HUES6 (cell line): ENCODE measurements at regions not wholly inside any gene's neighbourhood (a gene's known extent, or its start where the extent isn't known, plus 50 kb on each side); places are given as distances from the start of the nearest gene placed in this dataset.

ENCODE experiments used
- H3K27ac ChIP-seq: 2 replicates; pipeline ENCODE4 v1.7.0; 2013; ENCODE audit warnings: low read depth, mild to moderate bottlenecking, low read length, inconsistent platforms
- H3K27me3 ChIP-seq: 2 replicates; pipeline ENCODE4 v1.6.1; 2013; ENCODE audit warnings: low read length; ENCODE audit not compliant: control insufficient read depth, insufficient read depth
- H3K36me3 ChIP-seq: 2 replicates; pipeline ENCODE4 v1.6.1; 2013; ENCODE audit warnings: low read length; ENCODE audit not compliant: control insufficient read depth, insufficient read depth
- H3K4me1 ChIP-seq: 2 replicates; pipeline ENCODE4 v1.6.1; 2013; ENCODE audit warnings: low read length; ENCODE audit not compliant: control insufficient read depth, insufficient read depth
- H3K4me3 ChIP-seq: 2 replicates; pipeline ENCODE4 v1.5.1; 2013; ENCODE audit warnings: low read depth, low read length
- H3K9ac ChIP-seq: one replicate; pipeline ENCODE4 v1.6.1; 2013; ENCODE audit warnings: mild to moderate bottlenecking, low read length
- H3K9me3 ChIP-seq: 2 replicates; pipeline ENCODE4 v1.6.1; 2013; ENCODE audit warnings: low read depth, low read length; ENCODE audit not compliant: control insufficient read depth, insufficient read depth

DNA sequence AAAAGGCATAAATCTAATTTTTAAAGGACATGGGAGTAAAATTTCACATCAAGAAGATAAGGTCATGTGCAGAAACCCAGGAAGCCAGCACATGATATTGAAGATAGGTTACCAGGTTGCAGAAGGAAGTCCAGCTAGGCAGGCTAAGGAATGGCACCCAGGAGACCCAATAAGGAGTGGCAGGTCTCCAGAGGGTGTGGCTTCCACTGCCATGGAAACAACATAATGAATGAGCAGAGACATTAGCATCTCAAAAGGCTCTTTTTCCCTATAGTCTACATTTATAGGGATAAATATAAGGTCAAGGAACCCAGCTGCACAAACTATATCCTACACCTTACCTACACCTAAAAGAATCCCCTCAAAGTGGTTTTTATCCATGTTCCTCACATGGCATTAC, 275.9 kb downstream of the RPS29 start:
- no peaks in the 10 kb centered on the region for H3K9me3 ChIP-seq

DNA sequence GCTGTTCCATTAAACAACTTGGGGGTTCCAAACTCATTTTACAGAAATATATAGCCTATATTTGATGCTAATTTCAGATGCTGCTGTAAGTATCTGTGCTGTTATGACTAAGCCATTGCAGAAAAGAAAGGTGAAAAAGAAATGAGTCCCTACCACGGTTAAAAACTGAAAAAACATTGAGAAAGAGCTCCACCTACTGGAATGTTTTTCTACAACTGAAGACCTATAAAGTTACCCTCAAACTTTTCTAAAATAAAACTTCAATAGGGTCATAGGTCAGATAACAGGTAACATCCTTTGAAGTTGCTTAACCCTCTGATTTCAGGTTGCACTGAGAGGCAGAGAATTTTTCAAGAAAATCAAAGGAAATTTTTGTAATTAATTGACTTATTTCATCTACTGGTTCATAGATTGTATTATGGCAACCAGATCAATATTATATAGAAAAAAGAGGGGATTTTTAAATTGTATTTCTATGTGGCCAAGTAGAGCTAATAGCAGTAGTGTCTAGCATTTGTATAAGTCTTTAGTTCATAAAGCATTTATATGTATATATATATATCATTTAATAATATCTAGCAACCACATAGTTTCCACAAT, 279.9 kb downstream of the RPS29 start:
- H3K36me3 ChIP-seq: no peaks in the 10 kb centered on the region
- H3K9ac ChIP-seq: no peak overlapping the region
- H3K27ac ChIP-seq: no peak overlapping the region
- H3K9me3 ChIP-seq: no peaks in the 10 kb centered on the region
- no peaks in the 10 kb centered on the region for H3K27me3 ChIP-seq
- H3K4me1 ChIP-seq: no peaks in the 10 kb centered on the region
- H3K4me3 ChIP-seq: no peak overlapping the region

More for the DNA sequence above, 275.9 kb downstream of the RPS29 start:
- no peak overlapping the region for H3K4me3 ChIP-seq
- H3K9ac ChIP-seq: no peak overlapping the region
- H3K27me3 ChIP-seq: no peaks in the 10 kb centered on the region; the same call in 1 of the 2 replicates
- H3K27ac ChIP-seq: no peak overlapping the region
- H3K36me3 ChIP-seq: no peaks in the 10 kb centered on the region
- no peaks in the 10 kb centered on the region for H3K4me1 ChIP-seq

- H3K27me3 ChIP-seq: no peaks in the 10 kb centered on the region
- H3K36me3 ChIP-seq: no peaks in the 10 kb centered on the region
- H3K27ac ChIP-seq: no peak overlapping the region
- H3K4me3 ChIP-seq: no peak overlapping the region
- H3K9me3 ChIP-seq: no peaks in the 10 kb centered on the region
- H3K4me1 ChIP-seq: no peaks in the 10 kb centered on the region
- H3K9ac ChIP-seq: no peak overlapping the region
Observed at GRCh38 chr14:49303946-49304516, 282.1 kb downstream of the RPS29 start.

DNA sequence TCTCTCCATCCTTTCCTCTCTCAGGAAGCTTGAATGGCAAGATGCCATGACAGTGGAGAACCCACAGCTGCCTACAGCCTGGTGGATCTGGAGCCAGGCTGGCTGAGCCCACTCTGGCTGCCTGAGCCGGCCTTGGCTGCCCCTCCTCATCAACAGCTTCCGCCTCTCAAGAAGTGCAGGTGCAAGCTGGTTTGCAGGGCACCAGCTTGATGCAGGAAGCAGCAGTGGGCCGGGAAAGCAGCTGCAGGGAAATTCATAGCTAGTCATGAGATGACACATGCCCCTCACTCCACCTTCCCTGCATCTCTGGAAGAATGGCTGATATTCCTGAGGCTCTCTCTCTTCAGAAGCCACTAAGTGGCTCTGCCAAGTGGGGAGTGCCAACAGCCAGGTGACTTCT, 289.1 kb downstream of the RPS29 start:
- H3K9ac ChIP-seq: no peak overlapping the region
- no peaks in the 10 kb centered on the region for H3K9me3 ChIP-seq
- no peaks in the 10 kb centered on the region; the same call in 1 of the 2 replicates for H3K4me1 ChIP-seq
- H3K36me3 ChIP-seq: no peaks in the 10 kb centered on the region
- no peak overlapping the region for H3K27ac ChIP-seq
- H3K27me3 ChIP-seq: no peaks in the 10 kb centered on the region
- H3K4me3 ChIP-seq: no peak overlapping the region

GRCh38 chr14:49294621-49295148, 291.5 kb downstream of the RPS29 start:
- no peaks in the 10 kb centered on the region for H3K36me3 ChIP-seq
- H3K27me3 ChIP-seq: peaks cover 3% of the 10 kb centered on the region; the same call in 1 of the 2 replicates
- no peaks in the 10 kb centered on the region for H3K9me3 ChIP-seq
- no peaks in the 10 kb centered on the region; the same call in 1 of the 2 replicates for H3K4me1 ChIP-seq
- no peak overlapping the region for H3K4me3 ChIP-seq
- H3K27ac ChIP-seq: no peak overlapping the region
- no peak overlapping the region for H3K9ac ChIP-seq

- Histone ChIP-seq H3K4me3 (no peak overlapping the region), H3K27me3 (peaks cover 15% of the 10 kb centered on the region), H3K9me3 (no peaks in the 10 kb centered on the region), H3K36me3 (no peaks in the 10 kb centered on the region), H3K9ac (no peak overlapping the region), H3K4me1 (no peaks in the 10 kb centered on the region), H3K27ac (no peak overlapping the region)
Observed at GRCh38 chr14:49287004-49287403, 299.2 kb downstream of the RPS29 start.

- Histone ChIP-seq H3K4me1 (no peaks in the 10 kb centered on the region), H3K9ac (no peak overlapping the region), H3K4me3 (no peak overlapping the region), H3K27ac (no peak overlapping the region), H3K27me3 (peaks cover 15% of the 10 kb centered on the region), H3K9me3 (no peaks in the 10 kb centered on the region), H3K36me3 (no peaks in the 10 kb centered on the region)
Observed at GRCh38 chr14:49286257-49286983, 299.8 kb downstream of the RPS29 start.

DNA sequence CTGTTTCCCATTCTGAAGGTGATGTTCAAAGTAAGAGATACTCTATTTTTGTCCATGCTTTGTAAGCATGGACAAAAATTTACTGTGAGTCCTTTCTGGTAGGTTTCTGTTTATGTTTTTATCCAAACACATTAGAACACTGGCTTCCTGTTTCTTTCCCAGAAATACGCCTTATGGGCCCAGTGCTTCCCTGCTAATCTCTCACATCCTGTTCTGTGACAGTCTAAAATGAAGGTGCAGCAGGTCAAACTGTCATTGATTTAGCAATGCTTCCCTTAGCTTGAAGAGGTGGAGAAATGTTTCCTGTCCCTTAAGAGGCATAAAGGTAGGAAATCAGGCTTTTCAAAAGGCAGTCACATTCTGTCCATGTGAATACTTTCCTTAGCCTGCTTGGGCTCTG, 305.6 kb downstream of the RPS29 start:
- Histone ChIP-seq H3K4me3 (no peak overlapping the region), H3K27me3 (no peaks in the 10 kb centered on the region; the same call in 1 of the 2 replicates), H3K27ac (no peak overlapping the region), H3K9me3 (no peaks in the 10 kb centered on the region), H3K9ac (no peak overlapping the region), H3K36me3 (no peaks in the 10 kb centered on the region), H3K4me1 (no peaks in the 10 kb centered on the region)

DNA sequence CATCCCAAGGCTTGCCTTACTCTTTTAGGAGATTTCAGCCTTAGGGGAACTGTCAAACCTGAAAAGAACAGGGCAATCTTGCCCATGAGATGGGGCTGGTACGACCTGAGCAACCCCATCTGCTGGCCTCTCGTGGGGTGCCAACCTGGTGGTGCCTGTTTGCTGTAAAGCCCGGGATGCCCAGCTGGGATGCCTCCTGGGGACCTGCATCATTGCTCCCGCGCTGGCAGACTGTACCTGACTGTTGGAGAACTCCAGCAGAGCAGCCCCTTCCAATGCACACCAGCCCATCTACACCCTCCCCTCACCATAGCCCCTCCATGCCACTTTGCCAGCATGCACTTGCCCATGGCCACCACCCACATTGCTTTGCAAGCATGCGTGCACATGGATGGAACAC, 335.7 kb downstream of the RPS29 start:
- no peaks in the 10 kb centered on the region for H3K27me3 ChIP-seq
- no peaks in the 10 kb centered on the region for H3K9me3 ChIP-seq
- H3K4me3 ChIP-seq: no peak overlapping the region
- no peaks in the 10 kb centered on the region for H3K36me3 ChIP-seq
- no peak overlapping the region for H3K27ac ChIP-seq
- no peaks in the 10 kb centered on the region for H3K4me1 ChIP-seq
- H3K9ac ChIP-seq: no peak overlapping the region

DNA sequence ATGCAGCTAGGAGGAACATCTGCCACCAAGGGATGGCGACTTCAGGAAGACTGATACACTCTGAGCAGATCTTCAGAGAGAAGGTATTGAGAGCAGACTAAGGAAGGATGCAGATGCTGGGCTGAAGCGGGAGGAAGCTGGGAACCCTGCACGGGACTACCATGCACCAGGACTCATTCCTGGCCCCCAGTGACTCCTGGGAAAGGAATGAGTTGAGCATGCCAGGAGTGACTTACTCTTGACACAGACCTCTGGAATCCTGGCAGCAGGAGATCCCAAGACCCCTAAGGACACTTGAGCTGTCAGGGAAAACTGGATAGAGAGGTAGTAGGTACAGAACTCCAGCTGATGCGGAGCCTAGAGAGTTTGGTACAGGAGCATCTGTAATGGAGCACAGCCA, 336.1 kb downstream of the RPS29 start:
- H3K4me3 ChIP-seq: no peak overlapping the region
- H3K9me3 ChIP-seq: no peaks in the 10 kb centered on the region
- H3K9ac ChIP-seq: no peak overlapping the region
- no peak overlapping the region for H3K27ac ChIP-seq
- no peaks in the 10 kb centered on the region for H3K27me3 ChIP-seq
- H3K36me3 ChIP-seq: no peaks in the 10 kb centered on the region
- no peaks in the 10 kb centered on the region for H3K4me1 ChIP-seq

DNA sequence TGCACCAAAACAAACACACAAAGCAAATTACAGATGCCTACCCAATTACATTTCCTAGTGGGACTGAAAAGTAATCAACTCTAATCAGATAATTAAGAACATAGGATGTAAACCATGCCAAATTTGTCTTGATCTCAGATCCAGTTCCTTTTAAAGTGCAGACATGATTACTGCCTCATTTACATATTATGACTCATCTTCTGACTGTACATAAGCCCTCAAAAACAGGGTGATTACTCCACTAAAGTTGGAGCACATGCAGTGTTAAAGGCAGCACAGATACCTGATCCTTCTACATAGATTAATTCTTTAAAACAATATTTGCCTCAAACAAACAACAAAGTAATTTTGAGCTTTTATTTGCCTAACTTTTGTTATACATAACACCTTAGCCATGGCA, 337.2 kb downstream of the RPS29 start:
- Histone ChIP-seq H3K4me1 (no peaks in the 10 kb centered on the region), H3K9me3 (no peaks in the 10 kb centered on the region), H3K36me3 (no peaks in the 10 kb centered on the region), H3K4me3 (no peak overlapping the region), H3K27me3 (no peaks in the 10 kb centered on the region), H3K27ac (no peak overlapping the region), H3K9ac (no peak overlapping the region)
